Activated naive CD4-positive, alpha-beta T cell treated with anti-CD3 and anti-CD28 coated beads for 36 hours (primary cell): ENCODE measurements at regions not wholly inside any gene's neighbourhood (a gene's known extent, or its start where the extent isn't known, plus 50 kb on each side); places are given as distances from the start of the nearest gene placed in this dataset.
"Not testable (repeated sequence)": the region's sequence is repeated elsewhere in the genome, so short reads cannot be mapped to it uniquely, and the experiment has no call there.

ENCODE experiments used
- CTCF ChIA-PET: fragments of 350-600 bp; sonication (Branson Sonifier 250); formaldehyde crosslinking; loops from one replicate; lab custom pipeline; 2021; ENCODE audit warnings: antibody characterized with exemption; lab: Charles Lee
- DNase-seq: peaks from one replicate; pipeline ENCODE4 v3.0.0-alpha.2; 2020
- H3K27ac Mint-ChIP-seq: one replicate; pipeline ENCODE4 v1.8.0; 2021; ENCODE audit warnings: mild to moderate bottlenecking, mixed read lengths
- H3K27me3 Mint-ChIP-seq: one replicate; pipeline ENCODE4 v1.8.0; 2021; ENCODE audit warnings: low read depth, mixed read lengths
- H3K36me3 Mint-ChIP-seq: one replicate; pipeline ENCODE4 v1.8.0; 2021; ENCODE audit warnings: low read depth, mixed read lengths
- H3K4me1 Mint-ChIP-seq: one replicate; pipeline ENCODE4 v1.8.0; 2021; ENCODE audit warnings: low read depth, mixed read lengths
- H3K4me3 Mint-ChIP-seq: one replicate; pipeline ENCODE4 v1.8.0; 2021; ENCODE audit warnings: mild to moderate bottlenecking, moderate library complexity, mixed read lengths
- H3K9me3 Mint-ChIP-seq: one replicate; pipeline ENCODE4 v1.8.0; 2021; ENCODE audit warnings: mixed read lengths
- intact Hi-C: fragments of 100-400 bp; cut with micrococcal nuclease; formaldehyde crosslinking; loops from one replicate; pipeline ENCODE4 v1.15.1; 2023

DNA sequence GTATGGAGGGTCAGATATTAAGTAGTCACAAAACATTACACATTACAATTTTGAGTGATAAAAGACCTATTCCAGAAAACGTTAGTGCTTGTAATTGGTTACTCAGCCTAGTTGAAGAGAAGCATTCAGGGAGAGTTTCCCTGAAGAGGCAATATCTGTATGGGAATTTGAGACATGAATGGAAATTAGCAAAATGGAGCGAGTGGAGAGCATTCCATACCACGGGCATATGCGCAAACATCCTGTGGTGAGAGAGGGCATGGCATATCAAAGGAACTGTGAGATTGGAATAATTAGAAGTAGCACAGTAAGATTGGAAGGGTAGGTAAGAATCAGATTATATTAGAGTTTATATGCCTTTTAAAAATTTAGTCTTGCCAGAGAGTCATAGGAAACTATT, 867.9 kb downstream of the PRIM2 start:
- H3K9me3 Mint-ChIP-seq, CTCF ChIA-PET, intact Hi-C loops, H3K27ac Mint-ChIP-seq, DNase-seq, H3K4me1 Mint-ChIP-seq, H3K27me3 Mint-ChIP-seq, H3K4me3 Mint-ChIP-seq, H3K36me3 Mint-ChIP-seq: not testable (repeated sequence)

- intact Hi-C loops, H3K27ac Mint-ChIP-seq, H3K4me1 Mint-ChIP-seq: not testable (repeated sequence)
These were observed 875.8 kb downstream of the PRIM2 start for GRCh38 chr6:58193209-58193608.

DNA sequence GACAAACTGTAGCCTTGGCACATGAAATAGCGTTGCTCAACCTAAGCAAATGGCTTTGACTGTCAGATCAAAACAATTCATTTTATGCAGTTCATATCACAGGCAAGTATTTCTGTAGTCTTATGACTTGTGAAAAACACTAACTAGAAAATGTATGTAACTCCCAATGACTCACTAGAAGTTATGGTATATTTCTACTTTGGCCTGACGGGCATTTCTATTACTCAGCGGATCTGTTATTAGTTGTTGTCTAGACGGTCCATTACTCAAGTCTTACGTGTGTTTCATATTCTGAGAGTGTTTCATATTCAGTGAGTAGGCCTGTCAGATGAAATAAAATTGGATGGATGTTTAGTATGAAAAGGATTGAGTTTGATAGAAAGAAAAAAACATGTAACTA, 880.9 kb downstream of the PRIM2 start:
- Mint-ChIP-seq H3K27me3 (no peaks in the 10 kb centered on the region), H3K36me3 (no peaks in the 10 kb centered on the region), H3K4me1 (no peaks in the 10 kb centered on the region), H3K9me3 (no peaks in the 10 kb centered on the region), H3K27ac (no peak overlapping the region), H3K4me3 (no peak overlapping the region)
- CTCF ChIA-PET, result no interaction called here
- no peak for DNase-seq
- intact Hi-C loops, result no loop called here

More at GRCh38 chr6:58193209-58193608, 875.8 kb downstream of the PRIM2 start:
- H3K36me3 Mint-ChIP-seq, H3K4me3 Mint-ChIP-seq, DNase-seq, H3K9me3 Mint-ChIP-seq, H3K27me3 Mint-ChIP-seq, CTCF ChIA-PET: not testable (repeated sequence)

- H3K27me3 Mint-ChIP-seq, intact Hi-C loops, H3K27ac Mint-ChIP-seq, H3K9me3 Mint-ChIP-seq, H3K36me3 Mint-ChIP-seq, DNase-seq, H3K4me1 Mint-ChIP-seq, CTCF ChIA-PET, H3K4me3 Mint-ChIP-seq: not testable (repeated sequence)
These were observed 919.7 kb downstream of the PRIM2 start for GRCh38 chr6:58237124-58237523.

GRCh38 chr6:58238421-58238820, 921.0 kb downstream of the PRIM2 start:
- CTCF ChIA-PET, H3K9me3 Mint-ChIP-seq: not testable (repeated sequence)

DNA sequence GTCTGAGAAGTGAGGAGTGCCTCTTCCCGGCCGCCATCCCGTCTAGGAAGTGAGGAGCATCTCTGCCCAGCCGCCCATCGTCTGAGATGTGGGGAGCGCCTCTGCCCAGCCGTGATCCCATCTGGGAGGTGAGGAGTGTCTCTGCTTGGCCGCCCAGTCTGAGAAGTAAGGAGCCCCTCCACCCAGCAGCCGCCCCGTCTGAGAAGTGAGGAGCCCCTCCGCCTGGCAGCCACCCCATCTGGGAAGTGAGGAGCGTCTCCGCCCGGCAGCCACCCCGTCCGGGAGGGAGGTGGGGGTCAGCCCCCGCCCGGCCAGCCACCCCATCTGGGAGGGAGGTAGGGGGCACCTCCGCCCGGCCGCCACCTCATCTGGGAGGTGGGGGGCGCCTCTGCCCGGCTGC, 940.2 kb downstream of the PRIM2 start:
- H3K27ac Mint-ChIP-seq, H3K4me1 Mint-ChIP-seq, H3K9me3 Mint-ChIP-seq, DNase-seq, H3K4me3 Mint-ChIP-seq, H3K27me3 Mint-ChIP-seq, H3K36me3 Mint-ChIP-seq, intact Hi-C loops, CTCF ChIA-PET: not testable (repeated sequence)

More at GRCh38 chr6:58238421-58238820, 921.0 kb downstream of the PRIM2 start:
- DNase-seq, H3K27ac Mint-ChIP-seq, intact Hi-C loops, H3K36me3 Mint-ChIP-seq, H3K27me3 Mint-ChIP-seq, H3K4me3 Mint-ChIP-seq, H3K4me1 Mint-ChIP-seq: not testable (repeated sequence)

- Mint-ChIP-seq H3K4me3 (no peak overlapping the region), H3K36me3 (no peaks in the 10 kb centered on the region), H3K27ac (no peak overlapping the region), H3K27me3 (no peaks in the 10 kb centered on the region), H3K4me1 (no peaks in the 10 kb centered on the region), H3K9me3 (peaks cover 3% of the 10 kb centered on the region)
- no peak for DNase-seq
- CTCF ChIA-PET, result no interaction called here
- intact Hi-C loops, result no loop called here
These were observed 972.7 kb downstream of the PRIM2 start for GRCh38 chr6:58290177-58290576.

DNA sequence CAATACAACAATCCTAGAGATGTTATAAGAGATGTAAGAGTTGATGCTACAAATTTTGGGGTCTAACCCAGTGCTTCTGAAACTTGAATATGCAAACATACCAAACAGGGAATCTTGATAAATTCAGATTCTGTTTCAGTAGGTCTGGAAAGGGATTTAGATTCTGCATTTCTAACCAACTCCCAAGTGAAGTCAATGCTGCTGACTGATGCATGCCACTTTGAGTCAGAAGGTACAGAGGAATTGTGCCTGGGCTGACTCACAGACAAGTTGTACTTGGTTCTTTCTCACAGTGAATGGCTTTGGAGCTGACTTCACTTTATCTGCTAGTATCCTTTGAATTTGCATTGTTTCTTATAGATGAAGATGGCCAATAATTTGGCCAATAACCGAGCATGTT, 973.9 kb downstream of the PRIM2 start:
- CTCF ChIA-PET, H3K4me3 Mint-ChIP-seq, H3K27ac Mint-ChIP-seq, DNase-seq, H3K27me3 Mint-ChIP-seq, H3K36me3 Mint-ChIP-seq, H3K9me3 Mint-ChIP-seq, H3K4me1 Mint-ChIP-seq, intact Hi-C loops: not testable (repeated sequence)

DNA sequence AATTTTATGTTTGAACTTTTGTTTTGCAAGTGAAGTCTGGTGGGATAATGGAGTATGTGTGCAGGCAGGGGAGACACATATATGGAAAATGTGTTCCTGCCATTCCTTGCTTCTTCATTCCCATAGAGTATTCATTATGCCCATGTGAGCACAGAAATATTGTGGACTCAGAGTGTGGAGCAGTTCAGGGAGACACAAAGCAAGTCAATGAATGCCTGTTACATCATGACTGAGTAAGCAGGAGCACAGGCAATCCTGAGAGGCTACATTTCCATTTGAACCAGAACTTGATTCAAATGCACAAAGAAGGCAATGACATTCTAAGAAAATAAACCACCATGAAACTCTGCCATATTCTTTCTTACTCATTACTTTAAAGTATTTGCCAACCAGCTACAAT, 990.5 kb downstream of the PRIM2 start:
- H3K27ac Mint-ChIP-seq, intact Hi-C loops, CTCF ChIA-PET, H3K4me3 Mint-ChIP-seq, H3K27me3 Mint-ChIP-seq, H3K36me3 Mint-ChIP-seq, H3K4me1 Mint-ChIP-seq, DNase-seq, H3K9me3 Mint-ChIP-seq: not testable (repeated sequence)

DNA sequence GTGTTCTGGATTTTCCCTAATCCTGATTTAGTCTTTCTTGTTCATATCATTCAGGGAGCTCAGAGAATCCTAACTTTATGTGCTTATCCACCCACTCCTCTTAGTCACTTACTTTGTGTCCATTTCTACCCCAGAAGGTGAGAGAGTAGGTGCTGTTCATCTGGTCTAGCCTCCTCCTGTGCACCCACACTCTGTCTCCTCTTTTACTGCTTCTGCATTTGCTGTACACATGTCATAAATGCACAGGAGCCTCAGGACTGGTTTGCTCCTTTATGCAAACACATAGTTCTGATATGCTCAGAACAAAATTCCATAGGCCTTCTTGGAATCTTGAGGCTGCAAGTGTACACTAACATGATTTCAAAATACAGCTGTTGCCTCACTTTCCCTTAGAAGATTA, 1014.7 kb downstream of the PRIM2 start:
- H3K4me1 Mint-ChIP-seq, H3K4me3 Mint-ChIP-seq, H3K27me3 Mint-ChIP-seq, H3K36me3 Mint-ChIP-seq, H3K27ac Mint-ChIP-seq, CTCF ChIA-PET, DNase-seq, H3K9me3 Mint-ChIP-seq, intact Hi-C loops: not testable (repeated sequence)

- H3K27me3 Mint-ChIP-seq, H3K27ac Mint-ChIP-seq, DNase-seq, H3K36me3 Mint-ChIP-seq, CTCF ChIA-PET, intact Hi-C loops, H3K9me3 Mint-ChIP-seq, H3K4me3 Mint-ChIP-seq, H3K4me1 Mint-ChIP-seq: not testable (repeated sequence)
These were observed 1024.9 kb downstream of the PRIM2 start for GRCh38 chr6:58342287-58342686.

DNA sequence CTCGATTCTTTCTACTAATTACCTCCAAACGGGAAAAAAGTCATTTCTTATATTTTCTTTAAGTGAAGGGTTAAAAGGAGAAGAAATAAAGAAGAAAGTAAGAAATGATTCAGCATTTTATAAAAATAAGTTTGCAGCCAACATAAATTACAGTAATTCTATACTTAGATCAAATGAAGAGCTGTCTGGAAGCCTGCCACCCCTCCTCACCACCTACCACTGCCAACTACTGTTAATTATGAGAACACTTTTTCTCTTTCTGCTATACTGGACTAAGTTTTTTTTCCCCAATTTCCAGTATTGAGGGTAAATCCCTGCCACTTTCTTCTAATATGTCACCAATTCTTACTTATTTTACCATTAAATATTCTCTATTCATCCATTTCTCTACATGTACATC, 1030.1 kb downstream of the PRIM2 start:
- H3K27me3 Mint-ChIP-seq, H3K27ac Mint-ChIP-seq, intact Hi-C loops, CTCF ChIA-PET, H3K36me3 Mint-ChIP-seq, DNase-seq, H3K9me3 Mint-ChIP-seq, H3K4me3 Mint-ChIP-seq, H3K4me1 Mint-ChIP-seq: not testable (repeated sequence)

- H3K4me1 Mint-ChIP-seq, DNase-seq, H3K27me3 Mint-ChIP-seq, H3K36me3 Mint-ChIP-seq, H3K27ac Mint-ChIP-seq, H3K4me3 Mint-ChIP-seq, CTCF ChIA-PET, H3K9me3 Mint-ChIP-seq, intact Hi-C loops: not testable (repeated sequence)
These were observed 1034.2 kb downstream of the PRIM2 start for GRCh38 chr6:58351619-58352018.

GRCh38 chr6:58358452-58358851, 1041.0 kb downstream of the PRIM2 start:
- H3K27ac Mint-ChIP-seq, DNase-seq, H3K9me3 Mint-ChIP-seq, H3K36me3 Mint-ChIP-seq, H3K27me3 Mint-ChIP-seq, H3K4me3 Mint-ChIP-seq, intact Hi-C loops, H3K4me1 Mint-ChIP-seq, CTCF ChIA-PET: not testable (repeated sequence)
